Neural cell (in vitro differentiated cells): ENCODE measurements at regions not wholly inside any gene's neighbourhood (a gene's known extent, or its start where the extent isn't known, plus 50 kb on each side); places are given as distances from the start of the nearest gene placed in this dataset.

ENCODE experiments used
- H2AFZ ChIP-seq: fragments of 200-600, 300-800 bp; sonication (generic), shearing (Covaris generic); 2 replicates; pipeline ENCODE4 v1.6.0; 2014; ENCODE audit warnings: low read depth, mild to moderate bottlenecking, antibody characterized with exemption, low read length, moderate library complexity
- H3F3A ChIP-seq: fragments of 200-600 bp; shearing (Covaris generic); 2 replicates; pipeline ENCODE4 v1.6.1; 2016; ENCODE audit warnings: mild to moderate bottlenecking, moderate library complexity, mixed read lengths, antibody characterized with exemption, low read length; ENCODE audit not compliant: insufficient read depth, poor library complexity, severe bottlenecking
- H3K27ac ChIP-seq: fragments of 200-600, 300-800 bp; sonication (generic), shearing (Covaris generic); 2 replicates; pipeline ENCODE4 v1.5.1; 2014; ENCODE audit warnings: mild to moderate bottlenecking, low read length, moderate library complexity
- H3K27me3 ChIP-seq: fragments of 300-800, 200-600 bp; sonication (generic), shearing (Covaris generic); 2 replicates; pipeline ENCODE4 v1.6.0; 2014; ENCODE audit warnings: mild to moderate bottlenecking, low read depth, low read length, moderate library complexity; ENCODE audit not compliant: insufficient read depth
- H3K36me3 ChIP-seq: fragments of 300-800, 200-600 bp; sonication (generic), shearing (Covaris generic); 2 replicates; pipeline ENCODE4 v1.5.1; 2014; ENCODE audit warnings: mild to moderate bottlenecking, antibody characterized with exemption, low read length, moderate library complexity; ENCODE audit not compliant: insufficient read depth
- H3K4me2 ChIP-seq: fragments of 300-800, 200-600 bp; sonication (generic), shearing (Covaris generic); 2 replicates; pipeline ENCODE4 v1.6.0; 2014; ENCODE audit warnings: mild to moderate bottlenecking, low read length
- H3K4me3 ChIP-seq: fragments of 300-800, 200-600 bp; sonication (generic), shearing (Covaris generic); 2 replicates; pipeline ENCODE4 v1.5.1; 2014; ENCODE audit warnings: mild to moderate bottlenecking, low read length, moderate library complexity
- H3K79me2 ChIP-seq: fragments of 200-600 bp; shearing (Covaris generic); replicated peaks from 2 replicates; pipeline ENCODE4 v1.6.0; 2014; ENCODE audit warnings: mild to moderate bottlenecking, low read length, moderate library complexity; ENCODE audit not compliant: insufficient read depth
- H3K9ac ChIP-seq: fragments of 300-800, 200-600 bp; sonication (generic), shearing (Covaris generic); 2 replicates; pipeline ENCODE4 v1.6.1; 2016; ENCODE audit warnings: mild to moderate bottlenecking, low read length, mixed read lengths
- H3K9me2 ChIP-seq: fragments of 200-600 bp; shearing (Covaris generic); 2 replicates; pipeline ENCODE4 v1.6.1; 2016; ENCODE audit warnings: mild to moderate bottlenecking, low read length, mixed read lengths; ENCODE audit not compliant: insufficient read depth
- H3K9me3 ChIP-seq: fragments of 200-600, 300-800 bp; sonication (generic), shearing (Covaris generic); 2 replicates; pipeline ENCODE4 v1.6.1; 2016; ENCODE audit warnings: mild to moderate bottlenecking, mixed run types, low read length, moderate library complexity, mixed read lengths
- H4K20me1 ChIP-seq: fragments of 200-600 bp; shearing (Covaris generic); 2 replicates; pipeline ENCODE4 v1.6.1; 2016; ENCODE audit warnings: mild to moderate bottlenecking, mixed run types; ENCODE audit not compliant: insufficient read depth
- CTCF ChIP-seq: fragments of 450-650 bp; IDR thresholded peaks from 2 replicates; pipeline ENCODE4 v1.5.1; 2014; ENCODE audit warnings: antibody characterized with exemption, mild to moderate bottlenecking, moderate library complexity; ENCODE audit not compliant: poor library complexity, severe bottlenecking
- EP300 ChIP-seq: fragments of 450-650 bp; conservative IDR thresholded peaks from 2 replicates; pipeline ENCODE4 v1.6.1; 2014; ENCODE audit warnings: antibody characterized with exemption, mild to moderate bottlenecking, moderate library complexity; ENCODE audit not compliant: poor library complexity, severe bottlenecking
- EZH2 ChIP-seq: fragments of 200-600, 300-800 bp; shearing (Covaris generic), sonication (generic); IDR thresholded peaks from 2 replicates; pipeline ENCODE4 v1.6.1; 2014; ENCODE audit warnings: antibody characterized with exemption, low read length, borderline replicate concordance, mild to moderate bottlenecking; ENCODE audit not compliant: insufficient read depth, poor library complexity, severe bottlenecking
- MXI1 ChIP-seq: fragments of 450-650 bp; conservative IDR thresholded peaks from 2 replicates; pipeline ENCODE4 v1.6.1; 2014; ENCODE audit warnings: antibody characterized with exemption, mild to moderate bottlenecking; ENCODE audit not compliant: poor library complexity, severe bottlenecking
- POLR2AphosphoS5 ChIP-seq: IDR thresholded peaks from 2 replicates; pipeline ENCODE4 v1.6.1; 2012
- RAD21 ChIP-seq: fragments of 450-650 bp; conservative IDR thresholded peaks from 2 replicates; pipeline ENCODE4 v1.6.1; 2014; ENCODE audit warnings: antibody characterized with exemption, mild to moderate bottlenecking, moderate library complexity
- REST ChIP-seq: IDR thresholded peaks from 2 replicates; pipeline ENCODE4 v1.6.1; 2012; ENCODE audit warnings: borderline replicate concordance
- SMC3 ChIP-seq: fragments of 450-650 bp; conservative IDR thresholded peaks from 2 replicates; pipeline ENCODE4 v1.6.1; 2014; ENCODE audit warnings: antibody characterized with exemption, mild to moderate bottlenecking, moderate library complexity; ENCODE audit not compliant: poor library complexity
- TAF1 ChIP-seq: IDR thresholded peaks from 2 replicates; pipeline ENCODE4 v1.6.1; 2012; ENCODE audit warnings: low read depth

- Histone ChIP-seq H4K20me1 (no peaks in the 10 kb centered on the region), H3K79me2 (no peaks in the 10 kb centered on the region), H3K27me3 (no peaks in the 10 kb centered on the region), H3K9me3 (no peaks in the 10 kb centered on the region), H3K9ac (no peak overlapping the region), H2AFZ (no peak overlapping the region), H3K36me3 (no peaks in the 10 kb centered on the region), H3K9me2 (no peaks in the 10 kb centered on the region), H3K4me2 (no peak overlapping the region), H3K27ac (no peak overlapping the region), H3K4me3 (no peak overlapping the region), H3F3A (no peaks in the 10 kb centered on the region)
- TF ChIP-seq EZH2 (no peak), MXI1 (no peak), TAF1 (no peak), EP300 (no peak), RAD21 (no peak), REST (no peak), SMC3 (no peak), CTCF (no peak), POLR2AphosphoS5 (no peak)
These were observed 191.0 kb upstream of the IRS2 start for GRCh38 chr13:109977212-109977968.

GRCh38 chr13:109976206-109976997 lies 190.0 kb upstream of the IRS2 start:
- H3K9me2 ChIP-seq: no peaks in the 10 kb centered on the region
- H3K79me2 ChIP-seq: no peaks in the 10 kb centered on the region
- H3K9ac ChIP-seq: no peak overlapping the region
- no peak overlapping the region for H3K4me3 ChIP-seq
- H3F3A ChIP-seq: no peaks in the 10 kb centered on the region
- no peak for TF ChIP-seq EZH2
- no peak for TF ChIP-seq EP300
- H2AFZ ChIP-seq: no peak overlapping the region
- H3K27me3 ChIP-seq: no peaks in the 10 kb centered on the region
- H4K20me1 ChIP-seq: no peaks in the 10 kb centered on the region
- H3K4me2 ChIP-seq: no peak overlapping the region
- H3K27ac ChIP-seq: no peak overlapping the region
- H3K9me3 ChIP-seq: no peaks in the 10 kb centered on the region
- H3K36me3 ChIP-seq: no peaks in the 10 kb centered on the region
